ENCODE measurements at regions not wholly inside any gene's neighbourhood (a gene's known extent, or its start where the extent isn't known, plus 50 kb on each side); places are given as distances from the start of the nearest gene placed in this dataset.

GRCh38 chr7:156101355-156101754, 289.1 kb upstream of the SHH start:
- ATAC-seq = no peak

GRCh38 chr7:156100086-156100485, 287.8 kb upstream of the SHH start:
- TF ChIP-seq POLR2AphosphoS5 (IDR thresholded peaks at IDR 0.05) = no peak
- TF ChIP-seq CTCF (IDR thresholded peaks at IDR 0.05) = no peak
- TF ChIP-seq POLR2A (IDR thresholded peaks at IDR 0.05) = no peak
- no peak for TF ChIP-seq EP300 (IDR thresholded peaks at IDR 0.05)
- Histone ChIP-seq H3K4me3 (no peak overlapping the region), H3K9me3 (no peaks in the 10 kb centered on the region), H3K36me3 (no peaks in the 10 kb centered on the region), H3K27ac (no peak overlapping the region), H3K4me1 (no peaks in the 10 kb centered on the region), H3K27me3 (peaks cover 16% of the 10 kb centered on the region)
- no peak for ATAC-seq
- no CpG with 5 or more reads among the region's 6 CpGs for WGBS, 2 donors (ENCODE audit: low coverage in 1 of 2)

More at GRCh38 chr7:156101355-156101754, 289.1 kb upstream of the SHH start:
- Histone ChIP-seq H3K4me1 (no peaks in the 10 kb centered on the region), H3K27ac (no peak overlapping the region), H3K36me3 (no peaks in the 10 kb centered on the region), H3K9me3 (no peaks in the 10 kb centered on the region), H3K27me3 (peaks cover 12% of the 10 kb centered on the region), H3K4me3 (no peak overlapping the region)
- WGBS, 2 donors (ENCODE audit: low coverage in 1 of 2) = 78 to 90% methylated on average over 2 of the region's 6 CpGs
- no peak for TF ChIP-seq POLR2A (IDR thresholded peaks at IDR 0.05)
- TF ChIP-seq EP300 (IDR thresholded peaks at IDR 0.05) = no peak
- TF ChIP-seq POLR2AphosphoS5 (IDR thresholded peaks at IDR 0.05) = no peak
- no peak for TF ChIP-seq CTCF (IDR thresholded peaks at IDR 0.05)

- H3K4me1 ChIP-seq = no peaks in the 10 kb centered on the region
- H3K4me3 ChIP-seq = no peak overlapping the region
- no peak for TF ChIP-seq POLR2A (IDR thresholded peaks at IDR 0.05)
- TF ChIP-seq POLR2AphosphoS5 (IDR thresholded peaks at IDR 0.05) = no peak
- no peak for TF ChIP-seq CTCF (IDR thresholded peaks at IDR 0.05)
- no peak for TF ChIP-seq EP300 (IDR thresholded peaks at IDR 0.05)
- H3K27me3 ChIP-seq = peaks cover 15% of the 10 kb centered on the region
- no peaks in the 10 kb centered on the region for H3K9me3 ChIP-seq
- H3K27ac ChIP-seq = no peak overlapping the region
- H3K36me3 ChIP-seq = no peaks in the 10 kb centered on the region
- no peak for ATAC-seq
- 83 to 86% methylated on average over 4 to 8 of the region's 10 CpGs for WGBS, 2 donors (ENCODE audit: low coverage in 1 of 2)
Observed at GRCh38 chr7:156099085-156099484, 286.8 kb upstream of the SHH start.

GRCh38 chr7:156096771-156097538, 284.7 kb upstream of the SHH start:
- Histone ChIP-seq H3K36me3 (no peaks in the 10 kb centered on the region), H3K4me3 (no peak overlapping the region), H3K27me3 (peaks cover 20% of the 10 kb centered on the region), H3K27ac (no peak overlapping the region), H3K9me3 (no peaks in the 10 kb centered on the region), H3K4me1 (no peaks in the 10 kb centered on the region)
- no peak for ATAC-seq
- TF ChIP-seq CTCF (IDR thresholded peaks at IDR 0.05) (no peak), POLR2AphosphoS5 (IDR thresholded peaks at IDR 0.05) (no peak), EP300 (IDR thresholded peaks at IDR 0.05) (no peak), POLR2A (IDR thresholded peaks at IDR 0.05) (no peak)
- 50 to 78% methylated on average over 6 to 12 of the region's 20 CpGs for WGBS, 2 donors (ENCODE audit: low coverage in 1 of 2)

- Histone ChIP-seq H3K27me3 (peaks cover 20% of the 10 kb centered on the region), H3K9me3 (no peaks in the 10 kb centered on the region), H3K4me1 (no peaks in the 10 kb centered on the region), H3K36me3 (no peaks in the 10 kb centered on the region), H3K27ac (no peak overlapping the region), H3K4me3 (no peak overlapping the region)
- WGBS, 2 donors (ENCODE audit: low coverage in 1 of 2) = 53% methylated on average over 7 of the region's 9 CpGs; no CpG with 5 or more reads in 1 of the 2 donors
- ATAC-seq = no peak
- no peak for TF ChIP-seq EP300 (IDR thresholded peaks at IDR 0.05)
- TF ChIP-seq CTCF (IDR thresholded peaks at IDR 0.05) = no peak
Observed at GRCh38 chr7:156095908-156096539, 283.8 kb upstream of the SHH start.
